Activated CD4-positive, alpha-beta T cell treated with anti-CD3 and anti-CD28 coated beads for 48 hours (primary cell): ENCODE measurements at regions not wholly inside any gene's neighbourhood (a gene's known extent, or its start where the extent isn't known, plus 50 kb on each side); places are given as distances from the start of the nearest gene placed in this dataset.

Experiments used
- DNase-seq: peaks from one replicate; pipeline ENCODE4 v3.0.0-alpha.2; 2020

DNA sequence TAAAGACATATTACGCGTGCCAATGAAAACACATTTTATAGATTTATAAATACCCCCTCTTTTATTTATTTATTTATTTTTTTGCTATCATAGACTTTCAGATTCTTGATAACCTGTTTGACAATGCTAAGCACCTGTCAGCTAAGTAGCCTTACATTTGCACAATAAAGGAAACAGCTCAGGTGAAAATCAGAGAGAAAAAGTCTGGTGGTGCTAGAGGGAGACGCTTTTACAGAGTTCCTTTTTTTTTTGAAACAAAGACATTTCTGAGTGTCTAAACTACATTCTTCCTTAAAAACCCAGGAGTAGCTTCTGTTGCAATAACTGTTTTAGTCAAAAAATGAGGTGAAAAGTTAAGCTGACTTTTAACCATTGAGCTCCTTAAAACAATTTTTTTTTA lies 1611.6 kb downstream of the NCAM2 start:
- DNase-seq, result no peak

DNA sequence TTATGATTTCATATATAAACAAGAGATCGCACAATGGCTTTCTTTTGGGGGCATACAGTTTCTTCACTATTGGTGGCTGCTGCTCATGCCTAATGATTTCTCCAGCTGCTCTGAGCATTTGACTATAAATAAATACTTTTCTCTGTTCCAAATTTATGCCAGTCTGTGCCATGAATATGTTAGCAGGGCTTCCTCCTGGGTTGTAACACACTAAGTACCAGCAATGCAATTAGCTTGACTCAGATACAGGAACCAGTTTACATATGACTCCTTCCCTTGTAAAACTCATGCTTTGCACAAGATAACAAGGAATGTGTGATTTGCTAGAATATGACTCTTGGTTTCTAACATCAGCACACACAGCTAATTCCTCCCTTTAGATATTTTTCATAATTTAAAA lies 1629.7 kb downstream of the NCAM2 start:
- no peak for DNase-seq

- no peak for DNase-seq
Measured at GRCh38 chr21:22630953-22631465, 1632.8 kb downstream of the NCAM2 start.

- DNase-seq, result no peak
Measured at GRCh38 chr21:22632176-22632575, 1634.0 kb downstream of the NCAM2 start.

DNA sequence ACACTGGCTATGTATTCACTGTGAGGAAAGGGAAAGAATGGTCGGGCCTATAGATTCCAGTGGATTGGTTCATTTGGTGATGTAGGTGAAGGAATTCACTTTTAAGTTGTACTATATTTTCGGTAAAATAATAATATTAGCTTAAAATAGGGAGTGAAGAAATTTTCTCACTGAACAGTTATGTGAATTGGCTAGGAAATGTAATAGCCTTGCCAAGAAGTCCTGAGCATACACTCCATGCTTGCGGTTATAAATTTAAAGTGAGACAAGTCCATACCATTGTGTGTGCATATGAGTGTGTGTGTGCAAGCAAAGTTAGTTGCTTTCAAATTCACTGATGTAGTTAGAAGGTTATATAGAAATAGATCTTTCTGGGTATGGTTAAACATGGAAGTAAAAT lies 1651.0 kb downstream of the NCAM2 start:
- no peak for DNase-seq

- DNase-seq, result no peak
Measured at GRCh38 chr21:22650226-22650625, 1652.0 kb downstream of the NCAM2 start.

DNA sequence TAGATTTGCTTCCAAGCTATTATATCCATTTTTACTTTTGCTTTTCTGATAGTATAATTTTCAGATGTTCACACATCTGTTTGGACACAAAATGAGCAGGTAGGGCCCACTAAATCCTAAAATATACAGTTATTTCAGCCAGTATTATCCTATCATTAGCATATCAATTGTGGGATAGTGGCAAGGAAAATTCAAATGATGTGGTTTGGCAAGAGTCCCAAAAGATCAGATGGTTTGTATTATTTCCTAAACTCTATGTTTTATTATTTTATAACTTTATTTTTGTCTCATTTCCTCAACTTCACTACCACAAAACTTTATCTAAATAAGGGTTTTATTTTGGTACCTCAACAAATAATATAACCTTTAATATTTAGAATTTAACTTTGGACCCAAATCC lies 1659.6 kb downstream of the NCAM2 start:
- no peak for DNase-seq

GRCh38 chr21:22670148-22670547 lies 1671.9 kb downstream of the NCAM2 start:
- no peak for DNase-seq

GRCh38 chr21:22679207-22679606 lies 1681.0 kb downstream of the NCAM2 start:
- DNase-seq, result no peak

- DNase-seq, result no peak
Measured at GRCh38 chr21:22691658-22692057, 1693.4 kb downstream of the NCAM2 start.

GRCh38 chr21:22703521-22703920 lies 1705.3 kb downstream of the NCAM2 start:
- no peak for DNase-seq

- DNase-seq, result no peak
Measured at GRCh38 chr21:22710721-22711120, 1712.5 kb downstream of the NCAM2 start.

DNA sequence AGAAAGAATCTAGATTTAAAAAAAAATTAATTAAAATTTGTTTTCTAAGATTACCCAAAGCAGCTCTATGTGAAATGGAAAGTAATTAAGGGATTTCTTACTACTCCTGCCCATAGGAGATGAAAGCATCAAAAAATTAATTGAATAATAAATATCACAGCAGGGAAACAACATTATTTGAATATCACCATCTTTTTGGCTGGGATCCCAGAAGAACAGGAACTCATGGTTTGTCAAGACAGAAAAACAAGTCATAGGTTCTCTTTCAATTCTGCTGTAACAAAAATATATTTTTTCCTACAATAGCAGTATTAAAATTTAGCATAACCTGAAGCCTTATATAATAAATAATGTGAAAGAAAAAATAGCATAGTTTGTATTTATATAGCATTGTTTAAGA lies 1713.4 kb downstream of the NCAM2 start:
- DNase-seq, result no peak

GRCh38 chr21:22725436-22725835 lies 1727.2 kb downstream of the NCAM2 start:
- DNase-seq, result no peak

DNA sequence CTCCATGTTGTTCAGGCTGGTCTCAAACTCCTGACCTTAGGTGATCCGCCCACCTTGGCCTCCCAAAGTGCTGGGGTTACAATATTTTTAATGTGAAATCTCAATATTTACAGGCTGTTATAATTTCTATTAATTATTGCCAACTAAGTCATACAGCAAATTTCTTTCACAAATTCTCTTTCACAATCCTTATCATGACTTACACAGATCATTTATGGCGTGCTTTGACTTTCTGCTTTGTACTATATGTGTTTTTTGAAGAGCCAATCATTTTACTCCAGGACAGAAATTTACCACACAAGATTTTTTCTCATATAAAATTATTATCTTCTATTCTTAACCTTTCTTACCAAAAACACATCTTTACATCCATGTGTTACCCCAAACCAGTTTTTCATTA lies 1729.9 kb downstream of the NCAM2 start:
- no peak for DNase-seq

- DNase-seq, result no peak
Measured at GRCh38 chr21:22743085-22743484, 1744.9 kb downstream of the NCAM2 start.

- no peak for DNase-seq
Measured at GRCh38 chr21:22754746-22755145, 1756.5 kb downstream of the NCAM2 start.

DNA sequence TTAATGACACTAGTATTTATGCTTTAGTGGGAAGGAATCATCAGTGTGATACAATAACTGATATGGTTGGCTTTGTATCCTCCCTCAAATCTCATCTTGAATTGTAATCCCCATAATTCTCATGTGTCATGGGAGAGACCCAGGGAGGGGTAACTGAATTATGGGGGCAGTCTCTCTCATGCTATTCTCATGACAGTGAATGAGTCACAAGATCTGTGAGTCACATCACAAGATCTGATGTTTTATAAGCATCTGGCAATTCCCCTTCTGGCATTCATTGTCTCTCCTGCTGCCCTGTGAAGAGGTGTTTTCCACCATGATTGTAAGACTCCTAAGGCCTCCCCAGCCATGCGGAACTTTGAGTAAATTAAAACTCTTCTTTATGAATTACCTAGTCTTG lies 1760.3 kb downstream of the NCAM2 start:
- DNase-seq, result no peak

- DNase-seq, result no peak
Measured at GRCh38 chr21:22762463-22762862, 1764.3 kb downstream of the NCAM2 start.

DNA sequence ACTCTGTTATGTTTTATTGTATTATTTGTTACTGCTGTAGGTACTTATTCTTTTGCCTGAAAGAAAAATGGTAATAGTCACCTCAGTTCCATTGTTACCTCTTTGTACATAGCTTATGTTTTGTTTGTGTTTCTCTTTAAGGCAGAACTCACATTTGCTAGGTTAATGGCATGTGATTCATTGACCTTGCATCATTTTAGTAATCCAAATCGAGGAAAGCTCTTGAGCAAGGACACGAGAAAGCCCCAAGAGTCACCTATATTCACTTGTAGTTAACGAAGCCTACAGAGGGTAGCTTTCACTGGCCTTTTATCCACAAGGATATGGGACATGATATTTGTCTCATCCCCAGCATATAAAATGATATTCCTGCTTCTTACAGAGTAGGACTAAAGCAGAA lies 1765.2 kb downstream of the NCAM2 start:
- DNase-seq, result no peak

- no peak for DNase-seq
Measured at GRCh38 chr21:22764222-22764621, 1766.0 kb downstream of the NCAM2 start.

DNA sequence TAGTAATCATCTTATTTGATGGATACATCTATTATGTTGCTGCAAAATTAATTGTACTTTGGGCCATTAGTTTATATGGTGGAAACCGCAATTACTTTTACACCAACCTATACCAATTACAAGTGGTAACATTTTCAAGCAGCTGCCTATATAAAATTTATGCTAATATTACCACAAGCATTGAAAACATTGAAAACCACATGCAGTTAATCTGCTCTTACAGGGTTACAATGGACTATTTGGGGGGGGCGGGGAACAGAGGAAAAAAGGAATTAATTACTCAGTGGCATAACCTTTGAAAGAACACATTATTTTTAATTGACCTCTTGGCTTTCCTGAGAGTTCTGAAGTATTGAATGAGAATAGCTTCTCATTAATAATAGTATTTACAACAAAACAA lies 1793.2 kb downstream of the NCAM2 start:
- DNase-seq, result no peak

GRCh38 chr21:22791986-22792560 lies 1793.9 kb downstream of the NCAM2 start:
- DNase-seq, result peak; percentile 16

DNA sequence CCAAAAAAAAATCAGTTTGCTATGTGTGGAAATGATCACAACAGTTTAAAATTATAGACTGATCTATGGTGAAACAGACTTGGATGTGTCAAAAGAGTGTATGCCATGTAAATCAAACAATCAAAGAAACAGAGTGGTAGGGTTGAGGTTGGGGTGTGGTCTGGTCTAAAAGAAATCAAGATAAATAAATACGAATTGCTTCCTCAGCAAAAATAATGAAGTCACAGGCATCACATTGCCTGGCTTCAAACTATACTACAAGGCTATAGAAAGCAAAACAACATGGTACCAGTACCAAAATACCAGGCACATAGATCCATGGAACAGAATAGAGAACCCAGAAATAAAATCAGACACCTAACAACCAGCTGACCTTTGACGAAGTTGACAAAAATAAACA lies 1796.9 kb downstream of the NCAM2 start:
- DNase-seq, result no peak

GRCh38 chr21:22795644-22796043 lies 1797.4 kb downstream of the NCAM2 start:
- no peak for DNase-seq

GRCh38 chr21:22796147-22796546 lies 1797.9 kb downstream of the NCAM2 start:
- DNase-seq, result no peak
